ENCODE measurements at regions not wholly inside any gene's neighbourhood (a gene's known extent, or its start where the extent isn't known, plus 50 kb on each side); places are given as distances from the start of the nearest gene placed in this dataset.
"Not testable (repeated sequence)": the region's sequence is repeated elsewhere in the genome, so short reads cannot be mapped to it uniquely, and the experiment has no call there.

DNA sequence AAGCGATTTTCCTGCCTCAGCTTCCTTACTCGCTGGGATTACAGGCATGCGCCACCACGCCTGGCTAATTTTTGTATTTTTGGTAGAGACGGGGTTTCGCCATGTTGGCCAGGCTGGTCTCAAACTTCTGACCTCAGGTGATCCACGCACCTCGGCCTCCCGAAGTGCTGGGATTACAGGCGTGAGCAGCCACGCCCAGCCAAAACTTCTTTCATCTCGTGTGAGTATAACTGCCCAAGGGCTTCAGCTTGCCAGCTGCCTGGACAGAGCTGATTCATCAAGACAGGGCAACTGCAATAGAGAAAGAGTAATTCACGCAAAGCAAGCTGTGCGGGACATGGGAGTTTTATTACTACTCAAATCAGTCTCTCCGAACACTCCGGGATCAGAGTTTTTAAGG is 57.4 kb upstream of the CDH9 start:
- TF ChIP-seq, protein P1, sequence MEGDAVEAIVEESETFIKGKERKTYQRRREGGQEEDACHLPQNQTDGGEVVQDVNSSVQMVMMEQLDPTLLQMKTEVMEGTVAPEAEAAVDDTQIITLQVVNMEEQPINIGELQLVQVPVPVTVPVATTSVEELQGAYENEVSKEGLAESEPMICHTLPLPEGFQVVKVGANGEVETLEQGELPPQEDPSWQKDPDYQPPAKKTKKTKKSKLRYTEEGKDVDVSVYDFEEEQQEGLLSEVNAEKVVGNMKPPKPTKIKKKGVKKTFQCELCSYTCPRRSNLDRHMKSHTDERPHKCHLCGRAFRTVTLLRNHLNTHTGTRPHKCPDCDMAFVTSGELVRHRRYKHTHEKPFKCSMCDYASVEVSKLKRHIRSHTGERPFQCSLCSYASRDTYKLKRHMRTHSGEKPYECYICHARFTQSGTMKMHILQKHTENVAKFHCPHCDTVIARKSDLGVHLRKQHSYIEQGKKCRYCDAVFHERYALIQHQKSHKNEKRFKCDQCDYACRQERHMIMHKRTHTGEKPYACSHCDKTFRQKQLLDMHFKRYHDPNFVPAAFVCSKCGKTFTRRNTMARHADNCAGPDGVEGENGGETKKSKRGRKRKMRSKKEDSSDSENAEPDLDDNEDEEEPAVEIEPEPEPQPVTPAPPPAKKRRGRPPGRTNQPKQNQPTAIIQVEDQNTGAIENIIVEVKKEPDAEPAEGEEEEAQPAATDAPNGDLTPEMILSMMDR (conservative IDR thresholded peaks at IDR 0.05 in 1 of 2, IDR thresholded peaks at IDR 0.05 in 1 of 2; ENCODE audit: low read depth in 1 of 2, low read length in 2 of 2): not testable (repeated sequence)
- TF ChIP-seq EZH2 (IDR thresholded peaks at IDR 0.05; ENCODE audit: low read length, missing control alignments): not testable (repeated sequence)

Data from fibroblast of lung (primary cell).